Natural killer cell (primary cell): ENCODE measurements at regions not wholly inside any gene's neighbourhood (a gene's known extent, or its start where the extent isn't known, plus 50 kb on each side); places are given as distances from the start of the nearest gene placed in this dataset.

Experiments
- ATAC-seq, 3 donors: fragments of 150-1000 bp in 2 of 3; fragments of 200-7000 bp in 1 of 3; cut with Tn5 transposase; 1 replicate in 1 of 3; 2 replicates in 2 of 3; pipeline ENCODE4 v1.10.0; 2021; ENCODE audit warnings: mild to moderate bottlenecking in 2 of 3, moderate library complexity in 2 of 3
- DNase-seq, 2 donors: peaks; one replicate each; pipeline versions ENCODE4 v3.0.0 to v3.0.0-alpha.2; 2013 to 2021; ENCODE audit warnings: mixed read lengths in 1 of 2
- H3K27ac ChIP-seq: one replicate; pipeline ENCODE4 v1.5.1; 2013; ENCODE audit warnings: mild to moderate bottlenecking, low read length
- H3K27me3 ChIP-seq: one replicate; pipeline ENCODE4 v1.6.1; 2013; ENCODE audit warnings: low read length; ENCODE audit not compliant: control insufficient read depth, insufficient read depth
- H3K36me3 ChIP-seq: one replicate; pipeline ENCODE4 v1.6.1; 2013; ENCODE audit warnings: low read length; ENCODE audit not compliant: control insufficient read depth, insufficient read depth
- H3K4me1 ChIP-seq: one replicate; pipeline ENCODE4 v1.6.1; 2013; ENCODE audit warnings: low read length; ENCODE audit not compliant: control insufficient read depth, insufficient read depth
- H3K4me3 ChIP-seq: one replicate; pipeline ENCODE4 v1.5.1; 2013; ENCODE audit warnings: low read length
- H3K9me3 ChIP-seq: one replicate; pipeline ENCODE4 v1.6.1; 2013; ENCODE audit warnings: low read length; ENCODE audit not compliant: control insufficient read depth, insufficient read depth
- H3K27ac Mint-ChIP-seq, 2 donors: one replicate each; pipeline ENCODE4 v1.8.0; 2022; ENCODE audit warnings: mild to moderate bottlenecking in 2 of 2, mixed read lengths in 2 of 2, moderate library complexity in 1 of 2
- H3K27me3 Mint-ChIP-seq, 2 donors: one replicate each; pipeline ENCODE4 v1.8.0; 2022; ENCODE audit warnings: low read depth in 2 of 2, mixed read lengths in 2 of 2
- H3K36me3 Mint-ChIP-seq: one replicate; pipeline ENCODE4 v1.8.0; 2022; ENCODE audit warnings: mixed read lengths
- H3K4me1 Mint-ChIP-seq, 2 donors: one replicate each; pipeline ENCODE4 v1.8.0; 2022; ENCODE audit warnings: mixed read lengths in 2 of 2
- H3K4me3 Mint-ChIP-seq: one replicate; pipeline ENCODE4 v1.8.0; 2022; ENCODE audit warnings: mild to moderate bottlenecking, moderate library complexity, mixed read lengths
- H3K9me3 Mint-ChIP-seq, 2 donors: one replicate each; pipeline ENCODE4 v1.8.0; 2022; ENCODE audit warnings: mixed read lengths in 2 of 2
- WGBS: methylation state at CpG from one replicate; pipeline ENCODE4 v1.1.7; 2013; ENCODE audit warnings: missing lambda C conversion rate; ENCODE audit not compliant: insufficient coverage; 5-methylcytosine and 5-hydroxymethylcytosine counted together
- intact Hi-C: fragments of 100-400 bp; cut with micrococcal nuclease; formaldehyde crosslinking; loops from one replicate; pipeline ENCODE4 v1.14.2; 2022
- TF ChIP-seq, protein P1 (sequence below): fragments of 200-600 bp; IDR thresholded peaks from one replicate; pipeline ENCODE4 v1.8.0; 2022; ENCODE audit warnings: antibody characterized with exemption

- no peak for DNase-seq
- no peaks in the 10 kb centered on the region for H3K9me3 ChIP-seq
- H3K4me3 Mint-ChIP-seq = no peak overlapping the region
- H3K36me3 ChIP-seq = no peaks in the 10 kb centered on the region
- H3K27ac Mint-ChIP-seq = no peak overlapping the region
- intact Hi-C loops = no loop called here
- no peaks in the 10 kb centered on the region for H3K4me1 ChIP-seq
- TF ChIP-seq, protein P1, sequence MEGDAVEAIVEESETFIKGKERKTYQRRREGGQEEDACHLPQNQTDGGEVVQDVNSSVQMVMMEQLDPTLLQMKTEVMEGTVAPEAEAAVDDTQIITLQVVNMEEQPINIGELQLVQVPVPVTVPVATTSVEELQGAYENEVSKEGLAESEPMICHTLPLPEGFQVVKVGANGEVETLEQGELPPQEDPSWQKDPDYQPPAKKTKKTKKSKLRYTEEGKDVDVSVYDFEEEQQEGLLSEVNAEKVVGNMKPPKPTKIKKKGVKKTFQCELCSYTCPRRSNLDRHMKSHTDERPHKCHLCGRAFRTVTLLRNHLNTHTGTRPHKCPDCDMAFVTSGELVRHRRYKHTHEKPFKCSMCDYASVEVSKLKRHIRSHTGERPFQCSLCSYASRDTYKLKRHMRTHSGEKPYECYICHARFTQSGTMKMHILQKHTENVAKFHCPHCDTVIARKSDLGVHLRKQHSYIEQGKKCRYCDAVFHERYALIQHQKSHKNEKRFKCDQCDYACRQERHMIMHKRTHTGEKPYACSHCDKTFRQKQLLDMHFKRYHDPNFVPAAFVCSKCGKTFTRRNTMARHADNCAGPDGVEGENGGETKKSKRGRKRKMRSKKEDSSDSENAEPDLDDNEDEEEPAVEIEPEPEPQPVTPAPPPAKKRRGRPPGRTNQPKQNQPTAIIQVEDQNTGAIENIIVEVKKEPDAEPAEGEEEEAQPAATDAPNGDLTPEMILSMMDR = no peak
- H3K4me1 Mint-ChIP-seq = no peaks in the 10 kb centered on the region
- H3K27me3 ChIP-seq = no peaks in the 10 kb centered on the region
- H3K36me3 Mint-ChIP-seq = no peaks in the 10 kb centered on the region
- peaks cover 0 to 8% of the 10 kb centered on the region in 2 donors for H3K9me3 Mint-ChIP-seq
- H3K27ac ChIP-seq = no peak overlapping the region
- WGBS = 71% methylated on average over 5 of the region's 5 CpGs
- H3K4me3 ChIP-seq = no peak overlapping the region
- ATAC-seq = no peak
- H3K27me3 Mint-ChIP-seq = no peaks in the 10 kb centered on the region
Measured at GRCh38 chr13:105612541-105612940, 922.9 kb downstream of the EFNB2 start.

- WGBS = 64% methylated on average over 4 of the region's 5 CpGs
- intact Hi-C loops = no loop called here
Measured at GRCh38 chr13:105611424-105611823, 924.0 kb downstream of the EFNB2 start.

GRCh38 chr13:105608104-105608503 is 927.4 kb downstream of the EFNB2 start:
- Histone ChIP-seq H3K4me1 (no peaks in the 10 kb centered on the region), H3K9me3 (no peaks in the 10 kb centered on the region), H3K27me3 (no peaks in the 10 kb centered on the region), H3K4me3 (no peak overlapping the region), H3K27ac (no peak overlapping the region), H3K36me3 (no peaks in the 10 kb centered on the region)
- no CpG with 5 or more reads among the region's 2 CpGs for WGBS
- intact Hi-C loops = no loop called here
- DNase-seq (no peak), ATAC-seq (no peak)
- H3K4me1 Mint-ChIP-seq = no peaks in the 10 kb centered on the region
- no peaks in the 10 kb centered on the region for H3K36me3 Mint-ChIP-seq
- H3K4me3 Mint-ChIP-seq = no peak overlapping the region
- no peak overlapping the region for H3K27ac Mint-ChIP-seq
- H3K9me3 Mint-ChIP-seq = peaks cover 4 to 13% of the 10 kb centered on the region in 2 donors
- TF ChIP-seq, protein P1 = no peak
- H3K27me3 Mint-ChIP-seq = no peaks in the 10 kb centered on the region

More at GRCh38 chr13:105611424-105611823, 924.0 kb downstream of the EFNB2 start:
- Mint-ChIP-seq H3K9me3 (peaks cover 2 to 8% of the 10 kb centered on the region in 2 donors), H3K4me1 (no peaks in the 10 kb centered on the region), H3K27me3 (no peaks in the 10 kb centered on the region), H3K27ac (no peak overlapping the region), H3K4me3 (no peak overlapping the region), H3K36me3 (no peaks in the 10 kb centered on the region)
- DNase-seq (no peak), ATAC-seq (no peak)
- TF ChIP-seq, protein P1 = no peak
- Histone ChIP-seq H3K27me3 (no peaks in the 10 kb centered on the region), H3K27ac (no peak overlapping the region), H3K9me3 (no peaks in the 10 kb centered on the region), H3K4me1 (no peaks in the 10 kb centered on the region), H3K4me3 (no peak overlapping the region), H3K36me3 (no peaks in the 10 kb centered on the region)

- peaks cover 7 to 14% of the 10 kb centered on the region in 2 donors for H3K9me3 Mint-ChIP-seq
- no peaks in the 10 kb centered on the region for H3K27me3 Mint-ChIP-seq
- DNase-seq = no peak
- Histone ChIP-seq H3K4me1 (no peaks in the 10 kb centered on the region), H3K36me3 (no peaks in the 10 kb centered on the region), H3K9me3 (no peaks in the 10 kb centered on the region), H3K27me3 (no peaks in the 10 kb centered on the region), H3K4me3 (no peak overlapping the region), H3K27ac (no peak overlapping the region)
- no peaks in the 10 kb centered on the region for H3K4me1 Mint-ChIP-seq
- intact Hi-C loops = no loop called here
- no peak overlapping the region for H3K4me3 Mint-ChIP-seq
- no CpG with 5 or more reads among the region's 2 CpGs for WGBS
- H3K27ac Mint-ChIP-seq = no peak overlapping the region
- no peaks in the 10 kb centered on the region for H3K36me3 Mint-ChIP-seq
- TF ChIP-seq, protein P1 = no peak
- ATAC-seq = no peak
Measured at GRCh38 chr13:105607426-105607825, 928.0 kb downstream of the EFNB2 start.
